ENCODE measurements at regions not wholly inside any gene's neighbourhood (a gene's known extent, or its start where the extent isn't known, plus 50 kb on each side); places are given as distances from the start of the nearest gene placed in this dataset.

GRCh38 chr2:235278771-235279355 is 215.0 kb upstream of the AGAP1 start:
- Histone ChIP-seq H3K27ac (no peak overlapping the region), H3K4me1 (peaks cover 0 to 8% (median 0%) of the 10 kb centered on the region in 4 donors), H3K36me3 (no peaks in the 10 kb centered on the region), H3K27me3 (no peaks in the 10 kb centered on the region), H3K4me3 (no peak overlapping the region), H3K9me3 (no peaks in the 10 kb centered on the region)
- in situ Hi-C loops (cut with MboI; ENCODE audit: low pct_ligation_motif_present in 1 of 4, low pct_unique_long_range_greater_than_20kb in 1 of 4, low sequenced_read_pairs in 3 of 4) (no loop called here), intact Hi-C loops (cut with DNase I; ENCODE audit: low total_unique reads) (no loop called here)
- no peak for DNase-seq
- no peak for TF ChIP-seq EP300 (IDR thresholded peaks at IDR 0.05; ENCODE audit: low read depth)
- no peak for TF ChIP-seq POLR2AphosphoS5 (IDR thresholded peaks at IDR 0.05)
- TF ChIP-seq POLR2A (IDR thresholded peaks at IDR 0.05): no peak
- no peak for TF ChIP-seq CTCF (IDR thresholded peaks at IDR 0.05)
- WGBS, 2 donors (ENCODE audit: low coverage in 1 of 2): 65 to 77% methylated on average over 2 to 6 of the region's 6 CpGs

- Histone ChIP-seq H3K9me3 (no peaks in the 10 kb centered on the region), H3K27ac (no peak overlapping the region), H3K36me3 (no peaks in the 10 kb centered on the region), H3K4me1 (peaks cover 0 to 6% (median 0%) of the 10 kb centered on the region in 4 donors), H3K4me3 (no peak overlapping the region), H3K27me3 (no peaks in the 10 kb centered on the region)
- DNase-seq: no peak
- in situ Hi-C loops (cut with MboI; ENCODE audit: low pct_ligation_motif_present in 1 of 4, low pct_unique_long_range_greater_than_20kb in 1 of 4, low sequenced_read_pairs in 3 of 4): no loop called here
- intact Hi-C loops (cut with DNase I; ENCODE audit: low total_unique reads): no loop called here
- TF ChIP-seq CTCF (IDR thresholded peaks at IDR 0.05): no peak
- no peak for TF ChIP-seq EP300 (IDR thresholded peaks at IDR 0.05; ENCODE audit: low read depth)
- TF ChIP-seq POLR2AphosphoS5 (IDR thresholded peaks at IDR 0.05): no peak
- TF ChIP-seq POLR2A (IDR thresholded peaks at IDR 0.05): no peak
- WGBS, 2 donors (ENCODE audit: low coverage in 1 of 2): 86% methylated on average over 1 of the region's 1 CpG; no CpG with 5 or more reads in 1 of the 2 donors
Observed at GRCh38 chr2:235279965-235280364, 213.9 kb upstream of the AGAP1 start.

GRCh38 chr2:235283246-235283645 is 210.6 kb upstream of the AGAP1 start:
- intact Hi-C loops (cut with DNase I; ENCODE audit: low total_unique reads): no loop called here

More at GRCh38 chr2:235283246-235283645, 210.6 kb upstream of the AGAP1 start:
- H3K27ac ChIP-seq: no peak overlapping the region
- DNase-seq: no peak
- no peaks in the 10 kb centered on the region for H3K9me3 ChIP-seq
- H3K4me1 ChIP-seq: peaks cover 0 to 6% (median 0%) of the 10 kb centered on the region in 4 donors
- no peaks in the 10 kb centered on the region for H3K36me3 ChIP-seq
- TF ChIP-seq EP300 (IDR thresholded peaks at IDR 0.05; ENCODE audit: low read depth) (no peak), CTCF (IDR thresholded peaks at IDR 0.05) (no peak), POLR2A (IDR thresholded peaks at IDR 0.05) (no peak), POLR2AphosphoS5 (IDR thresholded peaks at IDR 0.05) (no peak)
- no peak overlapping the region for H3K4me3 ChIP-seq
- in situ Hi-C loops (cut with MboI; ENCODE audit: low pct_ligation_motif_present in 1 of 4, low pct_unique_long_range_greater_than_20kb in 1 of 4, low sequenced_read_pairs in 3 of 4): no loop called here
- no peaks in the 10 kb centered on the region for H3K27me3 ChIP-seq
- 75 to 83% methylated on average over 1 to 2 of the region's 2 CpGs for WGBS, 2 donors (ENCODE audit: low coverage in 1 of 2)
